GM12878 (cell line): ENCODE measurements at regions not wholly inside any gene's neighbourhood (a gene's known extent, or its start where the extent isn't known, plus 50 kb on each side); places are given as distances from the start of the nearest gene placed in this dataset.

ENCODE experiments used
- CHD4 ChIP-seq: fragments of 200-600 bp; sonication (generic); IDR thresholded peaks from 2 replicates; pipeline ENCODE4 v1.6.1; 2016; ENCODE audit warnings: mild to moderate bottlenecking
- CTCF ChIP-seq, 3 experiments: IDR thresholded peaks in 2 of 3; conservative IDR thresholded peaks in 1 of 3; 2 replicates each; pipeline ENCODE4 v1.5.1; 2011; ENCODE audit warnings: low read depth in 3 of 3, low read length in 3 of 3, mild to moderate bottlenecking in 3 of 3, control low read depth in 2 of 3, moderate library complexity in 2 of 3, inconsistent platforms in 1 of 3, mixed read lengths in 1 of 3; ENCODE audit not compliant: control insufficient read depth in 2 of 3, insufficient read depth in 1 of 3; ENCODE audit errors: extremely low read depth in 1 of 3
- DPF2 ChIP-seq: fragments of 450-650 bp; IDR thresholded peaks from 2 replicates; pipeline ENCODE4 v1.6.1; 2017; ENCODE audit warnings: mild to moderate bottlenecking
- EZH2 ChIP-seq: IDR thresholded peaks from 2 replicates; pipeline ENCODE4 v1.6.1; 2012; ENCODE audit warnings: low read depth, mild to moderate bottlenecking, control low read depth, inconsistent platforms, low read length, borderline replicate concordance; ENCODE audit not compliant: control insufficient read depth
- IKZF1 ChIP-seq: fragments of 450-650 bp; conservative IDR thresholded peaks from 2 replicates; pipeline ENCODE4 v1.6.1; 2017; ENCODE audit warnings: antibody characterized with exemption, mild to moderate bottlenecking
- NR2C2 ChIP-seq: IDR thresholded peaks from 2 replicates; pipeline ENCODE4 v1.6.1; 2011; ENCODE audit warnings: borderline replicate concordance, low read depth; ENCODE audit not compliant: control insufficient read depth, insufficient read length
- NRF1 ChIP-seq: conservative IDR thresholded peaks from 2 replicates; pipeline ENCODE4 v1.6.1; 2011; ENCODE audit warnings: mild to moderate bottlenecking, low read depth, low read length, improper control_type of control experiment
- PAX5 ChIP-seq: IDR thresholded peaks from 2 replicates; pipeline ENCODE4 v1.6.1; 2011; ENCODE audit warnings: low read depth, low read length, borderline replicate concordance
- PKNOX1 ChIP-seq: fragments of 450-650 bp; IDR thresholded peaks from 2 replicates; pipeline ENCODE4 v1.6.1; 2016; ENCODE audit warnings: mild to moderate bottlenecking
- POLR2AphosphoS5 ChIP-seq: IDR thresholded peaks from 2 replicates; pipeline ENCODE4 v1.6.1; 2011; ENCODE audit warnings: mild to moderate bottlenecking, low read length, inconsistent platforms
- REST ChIP-seq: IDR thresholded peaks from 2 replicates; pipeline ENCODE4 v1.6.1; 2012; ENCODE audit warnings: mild to moderate bottlenecking, low read depth, low read length

- no peak for TF ChIP-seq DPF2
- no peak for TF ChIP-seq CTCF (IDR thresholded peaks at IDR 0.05 in 2 of 3, conservative IDR thresholded peaks at IDR 0.05 in 1 of 3; ENCODE audit: control insufficient read depth in 2 of 3, extremely low read depth in 1 of 3, insufficient read depth in 1 of 3, low read depth in 3 of 3, low read length in 3 of 3)
- TF ChIP-seq REST, result no peak
- no peak for TF ChIP-seq EZH2
- no peak for TF ChIP-seq PKNOX1
- no peak for TF ChIP-seq NR2C2
- TF ChIP-seq IKZF1, result no peak
- TF ChIP-seq POLR2AphosphoS5, result no peak
- no peak for TF ChIP-seq PAX5
- TF ChIP-seq NRF1, result no peak
- TF ChIP-seq CHD4, result no peak
Measured at GRCh38 chr2:77920838-77921366, 398.7 kb upstream of the LRRTM4 start.
